ENCODE measurements at regions not wholly inside any gene's neighbourhood (a gene's known extent, or its start where the extent isn't known, plus 50 kb on each side); places are given as distances from the start of the nearest gene placed in this dataset.

- no peak for FAIRE-seq
Observed at GRCh38 chrX:9362363-9362928, 102.4 kb upstream of the TBL1X start.

DNA sequence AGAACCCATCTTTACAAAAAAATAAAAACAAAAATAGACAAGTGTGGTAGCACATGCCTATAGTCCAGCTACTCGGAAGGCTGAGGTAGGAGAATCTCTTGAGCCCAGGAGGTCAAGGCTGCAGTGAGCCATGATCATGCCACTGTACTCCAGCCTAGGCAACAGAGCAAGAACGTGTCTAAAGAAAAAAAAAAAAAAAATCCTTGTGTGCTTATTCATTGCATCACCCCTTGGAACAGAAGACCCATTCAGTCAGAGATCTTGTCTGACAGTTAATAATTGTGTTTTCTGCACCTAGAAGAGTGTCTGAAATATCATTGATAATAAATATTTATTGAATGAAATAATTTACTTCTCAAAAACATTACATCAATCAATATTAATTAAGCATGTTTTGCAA lies 97.4 kb upstream of the TBL1X start:
- ATAC-seq (no peak), DNase-seq (no peak), FAIRE-seq (no peak)
- Histone ChIP-seq H3K9me3 (no peaks in the 10 kb centered on the region), H3K36me3 (no peaks in the 10 kb centered on the region), H3K27me3 (no peaks in the 10 kb centered on the region), H3K4me1 (no peaks in the 10 kb centered on the region), H3K27ac (no peak overlapping the region), H3K4me3 (no peak overlapping the region)
- TF ChIP-seq, protein P1, sequence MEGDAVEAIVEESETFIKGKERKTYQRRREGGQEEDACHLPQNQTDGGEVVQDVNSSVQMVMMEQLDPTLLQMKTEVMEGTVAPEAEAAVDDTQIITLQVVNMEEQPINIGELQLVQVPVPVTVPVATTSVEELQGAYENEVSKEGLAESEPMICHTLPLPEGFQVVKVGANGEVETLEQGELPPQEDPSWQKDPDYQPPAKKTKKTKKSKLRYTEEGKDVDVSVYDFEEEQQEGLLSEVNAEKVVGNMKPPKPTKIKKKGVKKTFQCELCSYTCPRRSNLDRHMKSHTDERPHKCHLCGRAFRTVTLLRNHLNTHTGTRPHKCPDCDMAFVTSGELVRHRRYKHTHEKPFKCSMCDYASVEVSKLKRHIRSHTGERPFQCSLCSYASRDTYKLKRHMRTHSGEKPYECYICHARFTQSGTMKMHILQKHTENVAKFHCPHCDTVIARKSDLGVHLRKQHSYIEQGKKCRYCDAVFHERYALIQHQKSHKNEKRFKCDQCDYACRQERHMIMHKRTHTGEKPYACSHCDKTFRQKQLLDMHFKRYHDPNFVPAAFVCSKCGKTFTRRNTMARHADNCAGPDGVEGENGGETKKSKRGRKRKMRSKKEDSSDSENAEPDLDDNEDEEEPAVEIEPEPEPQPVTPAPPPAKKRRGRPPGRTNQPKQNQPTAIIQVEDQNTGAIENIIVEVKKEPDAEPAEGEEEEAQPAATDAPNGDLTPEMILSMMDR (IDR thresholded peaks at IDR 0.05) = no peak
- intact Hi-C loops (cut with DNase I) = no loop called here
- 47 to 52% methylated on average over 2 of the region's 2 CpGs for WGBS, 2 donors

More at GRCh38 chrX:9362363-9362928, 102.4 kb upstream of the TBL1X start:
- TF ChIP-seq, protein P1 (IDR thresholded peaks at IDR 0.05) = no peak
- Histone ChIP-seq H3K9me3 (no peaks in the 10 kb centered on the region), H3K27ac (no peak overlapping the region), H3K4me1 (no peaks in the 10 kb centered on the region), H3K27me3 (no peaks in the 10 kb centered on the region), H3K4me3 (no peak overlapping the region), H3K36me3 (no peaks in the 10 kb centered on the region)
- intact Hi-C loops (cut with DNase I) = no loop called here
- ATAC-seq = no peak
- DNase-seq = no peak
- WGBS, 2 donors = 82 to 84% methylated on average over 13 of the region's 13 CpGs

- no peaks in the 10 kb centered on the region for H3K27me3 ChIP-seq
- WGBS, 2 donors = 77 to 83% methylated on average over 6 of the region's 6 CpGs
- no peaks in the 10 kb centered on the region for H3K36me3 ChIP-seq
- DNase-seq (no peak), FAIRE-seq (no peak), ATAC-seq (no peak)
- H3K4me3 ChIP-seq = no peak overlapping the region
- H3K27ac ChIP-seq = no peak overlapping the region
- intact Hi-C loops (cut with DNase I) = no loop called here
- no peaks in the 10 kb centered on the region for H3K4me1 ChIP-seq
- TF ChIP-seq, protein P1 (IDR thresholded peaks at IDR 0.05) = no peak
- no peaks in the 10 kb centered on the region for H3K9me3 ChIP-seq
Observed at GRCh38 chrX:9368262-9368661, 96.6 kb upstream of the TBL1X start.

DNA sequence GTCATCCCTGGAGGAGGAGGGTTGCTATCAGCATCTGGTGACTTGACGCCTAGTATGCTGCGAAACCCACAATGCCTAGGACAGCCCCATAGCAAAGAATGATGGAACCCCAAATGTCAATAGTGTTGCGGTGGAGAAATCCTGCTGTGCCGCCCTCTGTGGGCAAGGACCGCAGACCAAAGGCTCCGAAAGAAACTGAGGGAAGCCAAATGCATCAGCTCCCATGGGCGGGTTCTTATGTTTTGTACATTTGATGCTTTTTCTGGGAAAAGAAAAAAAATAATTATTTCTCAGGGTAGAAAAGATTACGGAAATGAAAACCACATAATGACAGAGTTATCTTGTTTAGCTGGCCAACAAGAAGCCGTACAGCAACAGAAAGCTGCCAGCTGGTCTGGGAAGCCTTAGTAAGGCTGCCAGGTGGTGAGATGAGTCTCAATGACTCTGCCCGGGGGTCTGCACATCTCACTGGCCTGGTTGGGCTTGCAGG lies 95.0 kb upstream of the TBL1X start:
- whole genome bisulfite sequencing, 2 donors = 73 to 78% methylated on average over 10 of the region's 10 CpGs
- Histone ChIP-seq H3K36me3 (no peaks in the 10 kb centered on the region), H3K4me3 (no peak overlapping the region), H3K27me3 (no peaks in the 10 kb centered on the region), H3K9me3 (no peaks in the 10 kb centered on the region), H3K27ac (no peak overlapping the region), H3K4me1 (no peaks in the 10 kb centered on the region)
- DNase-seq = no peak
- TF ChIP-seq, protein P1 (IDR thresholded peaks at IDR 0.05) = no peak
- ATAC-seq = no peak
- intact Hi-C loops (cut with DNase I) = no loop called here
- no peak for FAIRE-seq

GRCh38 chrX:9370893-9371292 lies 94.0 kb upstream of the TBL1X start:
- ATAC-seq (no peak), FAIRE-seq (no peak)

More at GRCh38 chrX:9370893-9371292, 94.0 kb upstream of the TBL1X start:
- Histone ChIP-seq H3K27ac (no peak overlapping the region), H3K4me3 (no peak overlapping the region), H3K4me1 (no peaks in the 10 kb centered on the region), H3K9me3 (no peaks in the 10 kb centered on the region), H3K27me3 (no peaks in the 10 kb centered on the region), H3K36me3 (no peaks in the 10 kb centered on the region)
- TF ChIP-seq, protein P1 (IDR thresholded peaks at IDR 0.05) = no peak
- intact Hi-C loops (cut with DNase I) = no loop called here
- no peak for DNase-seq
- 79 to 80% methylated on average over 5 of the region's 5 CpGs for WGBS, 2 donors
